GM12873 (cell line): ENCODE measurements at regions not wholly inside any gene's neighbourhood (a gene's known extent, or its start where the extent isn't known, plus 50 kb on each side); places are given as distances from the start of the nearest gene placed in this dataset.

Experiments
- TF ChIP-seq, protein P1 (sequence below): IDR thresholded peaks from 2 replicates; pipeline ENCODE4 v1.5.1; 2012; ENCODE audit warnings: low read depth, mild to moderate bottlenecking, moderate library complexity, low read length, control low read depth; ENCODE audit not compliant: insufficient read depth; ENCODE audit errors: missing control alignments

DNA sequence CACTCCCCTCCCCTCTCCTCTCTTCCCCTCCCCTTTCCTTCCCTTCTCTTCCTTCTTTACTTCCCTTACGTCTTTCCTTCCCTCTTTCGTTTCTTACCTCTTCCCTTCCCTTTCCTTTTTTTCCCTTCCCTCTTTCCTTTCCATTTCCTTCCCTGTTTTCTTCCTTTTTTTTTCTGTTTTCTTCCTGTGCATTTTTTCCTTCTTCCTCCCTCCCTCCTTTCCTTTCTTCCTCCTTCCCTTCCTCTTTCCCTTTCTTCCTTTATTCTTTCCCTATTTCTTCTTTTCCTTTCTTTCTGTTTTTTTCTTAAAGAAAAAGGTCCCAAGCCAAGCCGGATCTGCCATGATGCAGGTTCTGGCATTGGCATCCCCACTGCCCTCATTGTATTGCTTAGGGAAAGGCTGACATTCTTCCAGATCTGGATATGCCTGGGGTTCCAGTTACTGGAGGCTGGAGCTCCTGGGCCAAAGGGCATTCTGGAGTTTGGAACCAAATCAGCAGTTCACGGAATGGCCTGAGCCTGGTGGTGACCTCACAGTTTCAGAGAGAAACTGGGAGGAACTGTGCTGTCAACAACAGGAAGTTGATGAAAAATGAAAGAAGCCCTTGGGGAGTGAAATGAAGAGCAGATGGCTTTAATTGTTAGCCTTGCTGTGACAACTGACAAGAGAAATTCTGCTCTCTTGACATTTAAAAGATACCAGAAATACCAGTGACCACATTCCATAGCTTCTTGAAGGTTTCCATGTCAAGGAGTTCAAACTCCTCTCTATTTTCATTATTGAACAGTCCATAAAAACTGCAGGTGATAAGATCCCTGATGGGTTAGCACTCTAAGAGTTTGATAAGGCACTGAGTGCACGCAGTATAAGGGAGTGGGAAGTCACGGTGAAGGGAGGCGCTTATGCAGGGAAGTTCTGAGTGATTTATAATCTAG lies 622.1 kb downstream of the SPRY1 start:
- TF ChIP-seq, protein P1, sequence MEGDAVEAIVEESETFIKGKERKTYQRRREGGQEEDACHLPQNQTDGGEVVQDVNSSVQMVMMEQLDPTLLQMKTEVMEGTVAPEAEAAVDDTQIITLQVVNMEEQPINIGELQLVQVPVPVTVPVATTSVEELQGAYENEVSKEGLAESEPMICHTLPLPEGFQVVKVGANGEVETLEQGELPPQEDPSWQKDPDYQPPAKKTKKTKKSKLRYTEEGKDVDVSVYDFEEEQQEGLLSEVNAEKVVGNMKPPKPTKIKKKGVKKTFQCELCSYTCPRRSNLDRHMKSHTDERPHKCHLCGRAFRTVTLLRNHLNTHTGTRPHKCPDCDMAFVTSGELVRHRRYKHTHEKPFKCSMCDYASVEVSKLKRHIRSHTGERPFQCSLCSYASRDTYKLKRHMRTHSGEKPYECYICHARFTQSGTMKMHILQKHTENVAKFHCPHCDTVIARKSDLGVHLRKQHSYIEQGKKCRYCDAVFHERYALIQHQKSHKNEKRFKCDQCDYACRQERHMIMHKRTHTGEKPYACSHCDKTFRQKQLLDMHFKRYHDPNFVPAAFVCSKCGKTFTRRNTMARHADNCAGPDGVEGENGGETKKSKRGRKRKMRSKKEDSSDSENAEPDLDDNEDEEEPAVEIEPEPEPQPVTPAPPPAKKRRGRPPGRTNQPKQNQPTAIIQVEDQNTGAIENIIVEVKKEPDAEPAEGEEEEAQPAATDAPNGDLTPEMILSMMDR: no peak

DNA sequence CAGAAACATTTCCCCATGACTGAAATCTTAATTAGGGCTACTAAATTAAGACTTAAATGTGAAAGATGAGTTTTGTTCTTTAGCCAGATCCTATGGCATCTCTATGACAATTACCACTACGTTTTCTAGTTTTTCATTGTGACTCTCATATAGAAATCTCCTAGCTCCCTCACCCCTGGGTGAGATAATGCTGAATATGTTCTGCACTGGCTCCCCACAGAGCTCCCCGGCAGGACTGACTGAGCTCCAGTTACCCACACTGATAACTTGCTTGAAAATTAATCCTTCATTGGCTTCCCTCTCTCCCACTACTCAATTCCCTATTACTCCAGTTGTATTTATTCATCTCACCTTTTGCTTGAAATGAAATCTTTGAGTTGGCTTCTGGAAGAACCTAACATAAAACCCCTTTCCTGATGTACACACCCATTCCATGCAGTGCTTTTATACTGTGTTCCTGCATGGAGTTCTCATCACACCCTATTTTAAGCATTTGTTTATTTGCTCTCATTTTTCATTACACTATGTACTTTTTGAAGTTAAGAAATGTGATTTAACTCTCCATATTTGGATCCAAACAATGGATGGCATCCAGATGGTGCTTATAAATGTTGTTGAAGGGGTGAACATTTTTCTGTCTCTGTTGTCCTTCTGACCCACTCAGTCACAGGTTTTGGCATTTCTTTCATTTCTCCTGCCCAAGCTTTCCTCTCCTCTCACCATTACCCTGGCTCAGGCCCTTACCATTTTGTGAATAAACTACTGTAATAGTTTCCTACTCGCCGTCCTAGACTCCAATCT lies 623.4 kb downstream of the SPRY1 start:
- TF ChIP-seq, protein P1: no peak

DNA sequence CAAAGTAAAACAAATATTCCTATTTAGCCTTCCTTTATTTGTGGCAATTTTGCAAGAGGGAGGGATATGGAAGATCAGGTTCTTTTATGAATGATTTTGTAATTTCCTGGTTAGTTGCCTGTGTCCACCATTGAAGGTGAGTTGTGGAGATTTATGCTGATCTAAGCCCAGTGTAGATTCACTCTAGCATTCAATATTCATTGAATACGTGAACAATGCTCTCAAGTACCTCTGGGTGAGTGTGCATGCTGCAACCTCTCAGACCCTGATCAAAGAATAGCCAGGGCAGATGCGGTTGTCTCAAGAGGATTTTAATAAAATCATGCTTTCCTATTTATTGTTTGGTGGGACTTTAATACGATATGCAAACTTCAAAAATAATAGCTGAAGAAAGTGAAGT lies 628.4 kb downstream of the SPRY1 start:
- TF ChIP-seq, protein P1: no peak

DNA sequence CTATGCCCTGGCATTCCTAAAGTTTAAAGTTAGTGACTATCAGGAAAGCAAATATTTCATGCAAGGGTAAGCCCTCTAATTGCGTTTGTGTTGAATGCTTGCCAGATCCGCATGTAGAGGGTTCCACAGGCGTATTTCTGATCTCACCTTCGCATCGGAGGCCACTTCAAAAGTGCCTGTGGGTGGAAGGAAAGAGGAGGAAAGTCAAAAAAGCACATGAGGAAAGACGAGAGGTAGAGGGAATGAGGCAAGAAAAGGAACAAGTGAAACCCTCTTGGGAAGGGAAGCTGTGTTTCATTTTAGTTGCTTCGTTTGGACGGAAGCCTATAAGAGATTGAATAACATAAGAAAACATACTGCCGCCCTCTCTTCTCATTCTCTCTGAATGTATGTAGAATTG lies 628.8 kb downstream of the SPRY1 start:
- TF ChIP-seq, protein P1: no peak

DNA sequence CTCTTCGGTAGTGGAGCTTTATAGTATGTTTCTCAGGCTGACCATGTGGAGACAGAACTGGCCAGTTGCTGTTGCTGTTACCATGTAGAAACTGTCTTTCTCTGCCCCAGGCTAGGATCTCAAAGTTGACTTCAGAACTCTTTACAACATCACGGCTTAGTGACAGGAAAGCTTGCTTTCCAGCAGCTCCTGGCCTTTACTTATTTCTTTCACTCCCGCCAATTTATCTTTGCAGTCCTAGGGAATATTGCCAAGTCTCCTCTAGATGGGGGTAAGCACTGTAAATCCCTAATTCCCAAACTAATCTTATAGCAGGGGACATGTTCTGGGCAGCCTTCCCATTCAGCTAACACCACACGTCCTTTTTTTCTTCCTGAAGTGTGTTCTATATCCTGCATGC lies 631.6 kb downstream of the SPRY1 start:
- TF ChIP-seq, protein P1: no peak

DNA sequence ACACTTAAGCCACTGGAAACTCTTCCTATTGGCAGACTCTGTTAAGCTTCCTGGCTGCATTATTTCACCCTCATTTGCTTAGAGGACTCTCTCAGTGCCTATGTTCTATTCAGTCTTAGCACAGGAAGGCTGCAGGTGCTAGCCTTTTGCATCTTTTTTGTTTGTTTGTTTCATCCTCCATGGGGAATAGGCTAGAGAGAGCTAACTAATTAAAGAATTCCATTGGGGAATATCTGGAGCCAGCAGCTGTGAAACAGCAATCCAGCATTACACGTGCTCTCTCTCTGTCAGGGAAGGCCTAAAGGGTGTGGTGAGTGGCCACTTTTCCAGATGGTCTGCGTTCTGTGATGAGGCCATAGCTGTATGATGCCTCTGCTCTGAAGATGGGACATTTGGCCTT lies 633.6 kb downstream of the SPRY1 start:
- TF ChIP-seq, protein P1: no peak

DNA sequence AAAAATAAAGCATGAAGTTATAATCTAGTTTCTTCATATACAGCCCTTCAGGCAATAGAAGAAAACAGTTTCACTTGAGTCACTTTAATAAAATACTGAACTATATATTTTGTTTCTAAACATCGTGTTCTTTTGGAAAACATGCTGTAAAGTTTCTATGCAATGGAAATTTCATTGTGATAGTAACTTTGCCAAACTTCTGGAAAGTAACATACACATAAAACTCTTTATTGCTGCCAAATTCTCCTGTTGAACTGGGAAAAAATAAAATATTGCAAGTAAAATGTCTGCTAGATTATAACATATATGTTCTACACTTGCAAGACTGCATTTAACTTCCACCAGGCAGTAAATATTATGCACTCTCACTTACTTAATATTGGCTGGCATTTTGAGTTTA lies 635.4 kb downstream of the SPRY1 start:
- TF ChIP-seq, protein P1: no peak
